T-helper 2 cell treated with Interferon-gamma antibody and Interleukin-4, amounts not matched to agents 5 μg/mL and 100 μg/mL, for 36 hours (primary cell): ENCODE measurements at regions not wholly inside any gene's neighbourhood (a gene's known extent, or its start where the extent isn't known, plus 50 kb on each side); places are given as distances from the start of the nearest gene placed in this dataset.

Source experiments
- DNase-seq: peaks from one replicate; pipeline ENCODE4 v3.0.0; 2021; ENCODE audit warnings: low spot score
- H3K27ac Mint-ChIP-seq: one replicate; pipeline ENCODE4 v1.8.0; 2021; ENCODE audit warnings: mild to moderate bottlenecking, mixed read lengths
- H3K27me3 Mint-ChIP-seq: one replicate; pipeline ENCODE4 v1.8.0; 2021; ENCODE audit warnings: low read depth, mixed read lengths
- H3K36me3 Mint-ChIP-seq: one replicate; pipeline ENCODE4 v1.8.0; 2021; ENCODE audit warnings: low read depth, mixed read lengths
- H3K4me1 Mint-ChIP-seq: one replicate; pipeline ENCODE4 v1.8.0; 2021; ENCODE audit warnings: low read depth, mixed read lengths
- H3K4me3 Mint-ChIP-seq: one replicate; pipeline ENCODE4 v1.8.0; 2022; ENCODE audit warnings: mild to moderate bottlenecking, moderate library complexity, mixed read lengths
- H3K9me3 Mint-ChIP-seq: one replicate; pipeline ENCODE4 v1.8.0; 2021; ENCODE audit warnings: mixed read lengths

- Mint-ChIP-seq H3K27ac (no peak overlapping the region), H3K4me3 (no peak overlapping the region), H3K27me3 (no peaks in the 10 kb centered on the region), H3K4me1 (peaks cover 2% of the 10 kb centered on the region), H3K9me3 (peaks cover 7% of the 10 kb centered on the region), H3K36me3 (no peaks in the 10 kb centered on the region)
- no peak for DNase-seq
Measured at GRCh38 chr5:143506836-143507552, 103.5 kb upstream of the NR3C1 start.

GRCh38 chr5:143505934-143506333 lies 102.4 kb upstream of the NR3C1 start:
- no peak for DNase-seq
- no peaks in the 10 kb centered on the region for H3K27me3 Mint-ChIP-seq
- no peak overlapping the region for H3K4me3 Mint-ChIP-seq
- H3K27ac Mint-ChIP-seq: no peak overlapping the region
- peaks cover 2% of the 10 kb centered on the region for H3K4me1 Mint-ChIP-seq
- peaks cover 7% of the 10 kb centered on the region for H3K9me3 Mint-ChIP-seq
- H3K36me3 Mint-ChIP-seq: no peaks in the 10 kb centered on the region

- peaks cover 7% of the 10 kb centered on the region for H3K9me3 Mint-ChIP-seq
- no peak for DNase-seq
- no peaks in the 10 kb centered on the region for H3K27me3 Mint-ChIP-seq
- H3K27ac Mint-ChIP-seq: no peak overlapping the region
- peaks cover 2% of the 10 kb centered on the region for H3K4me1 Mint-ChIP-seq
- no peak overlapping the region for H3K4me3 Mint-ChIP-seq
- H3K36me3 Mint-ChIP-seq: no peaks in the 10 kb centered on the region
Measured at GRCh38 chr5:143505354-143505753, 101.9 kb upstream of the NR3C1 start.

GRCh38 chr5:143501310-143502044 lies 98.0 kb upstream of the NR3C1 start:
- H3K36me3 Mint-ChIP-seq: no peaks in the 10 kb centered on the region
- no peaks in the 10 kb centered on the region for H3K4me1 Mint-ChIP-seq
- H3K27ac Mint-ChIP-seq: no peak overlapping the region
- H3K4me3 Mint-ChIP-seq: no peak overlapping the region
- H3K9me3 Mint-ChIP-seq: peaks cover 7% of the 10 kb centered on the region
- H3K27me3 Mint-ChIP-seq: no peaks in the 10 kb centered on the region
- DNase-seq: no peak

GRCh38 chr5:143499480-143500114 lies 96.1 kb upstream of the NR3C1 start:
- Mint-ChIP-seq H3K27ac (no peak overlapping the region), H3K4me3 (no peak overlapping the region), H3K27me3 (no peaks in the 10 kb centered on the region), H3K36me3 (no peaks in the 10 kb centered on the region), H3K4me1 (no peaks in the 10 kb centered on the region), H3K9me3 (peaks cover under 1% of the 10 kb centered on the region)
- DNase-seq: no peak

GRCh38 chr5:143498821-143499220 lies 95.3 kb upstream of the NR3C1 start:
- Mint-ChIP-seq H3K27me3 (no peaks in the 10 kb centered on the region), H3K4me3 (no peak overlapping the region), H3K4me1 (no peaks in the 10 kb centered on the region), H3K27ac (no peak overlapping the region), H3K36me3 (no peaks in the 10 kb centered on the region), H3K9me3 (no peaks in the 10 kb centered on the region)
- no peak for DNase-seq

- H3K4me1 Mint-ChIP-seq: no peaks in the 10 kb centered on the region
- H3K27ac Mint-ChIP-seq: no peak overlapping the region
- H3K36me3 Mint-ChIP-seq: no peaks in the 10 kb centered on the region
- no peaks in the 10 kb centered on the region for H3K9me3 Mint-ChIP-seq
- H3K27me3 Mint-ChIP-seq: no peaks in the 10 kb centered on the region
- DNase-seq: no peak
- H3K4me3 Mint-ChIP-seq: no peak overlapping the region
Measured at GRCh38 chr5:143497749-143498148, 94.3 kb upstream of the NR3C1 start.

GRCh38 chr5:143496943-143497342 lies 93.5 kb upstream of the NR3C1 start:
- H3K27ac Mint-ChIP-seq: no peak overlapping the region
- no peaks in the 10 kb centered on the region for H3K36me3 Mint-ChIP-seq
- H3K4me1 Mint-ChIP-seq: no peaks in the 10 kb centered on the region

GRCh38 chr5:143495821-143496275 lies 92.4 kb upstream of the NR3C1 start:
- H3K27me3 Mint-ChIP-seq: no peaks in the 10 kb centered on the region

More at GRCh38 chr5:143496943-143497342, 93.5 kb upstream of the NR3C1 start:
- Mint-ChIP-seq H3K4me3 (no peak overlapping the region), H3K9me3 (peaks cover 4% of the 10 kb centered on the region), H3K27me3 (no peaks in the 10 kb centered on the region)
- no peak for DNase-seq

GRCh38 chr5:143495110-143495509 lies 91.6 kb upstream of the NR3C1 start:
- Mint-ChIP-seq H3K9me3 (peaks cover 4% of the 10 kb centered on the region), H3K36me3 (no peaks in the 10 kb centered on the region), H3K27ac (no peak overlapping the region), H3K4me3 (no peak overlapping the region), H3K4me1 (no peaks in the 10 kb centered on the region), H3K27me3 (no peaks in the 10 kb centered on the region)
- DNase-seq: no peak

More at GRCh38 chr5:143495821-143496275, 92.4 kb upstream of the NR3C1 start:
- H3K4me3 Mint-ChIP-seq: no peak overlapping the region
- no peak for DNase-seq
- peaks cover 4% of the 10 kb centered on the region for H3K9me3 Mint-ChIP-seq
- no peak overlapping the region for H3K27ac Mint-ChIP-seq
- no peaks in the 10 kb centered on the region for H3K4me1 Mint-ChIP-seq
- H3K36me3 Mint-ChIP-seq: no peaks in the 10 kb centered on the region

GRCh38 chr5:143494595-143494994 lies 91.1 kb upstream of the NR3C1 start:
- DNase-seq: no peak

GRCh38 chr5:143494162-143494561 lies 90.7 kb upstream of the NR3C1 start:
- no peak overlapping the region for H3K4me3 Mint-ChIP-seq
- no peaks in the 10 kb centered on the region for H3K27me3 Mint-ChIP-seq
- no peaks in the 10 kb centered on the region for H3K36me3 Mint-ChIP-seq
- no peak overlapping the region for H3K27ac Mint-ChIP-seq
- H3K4me1 Mint-ChIP-seq: no peaks in the 10 kb centered on the region
- peaks cover 4% of the 10 kb centered on the region for H3K9me3 Mint-ChIP-seq
- no peak for DNase-seq

More at GRCh38 chr5:143494595-143494994, 91.1 kb upstream of the NR3C1 start:
- H3K27me3 Mint-ChIP-seq: no peaks in the 10 kb centered on the region
- H3K4me3 Mint-ChIP-seq: no peak overlapping the region
- H3K27ac Mint-ChIP-seq: no peak overlapping the region
- H3K36me3 Mint-ChIP-seq: no peaks in the 10 kb centered on the region
- peaks cover 4% of the 10 kb centered on the region for H3K9me3 Mint-ChIP-seq
- no peaks in the 10 kb centered on the region for H3K4me1 Mint-ChIP-seq

- Mint-ChIP-seq H3K27me3 (no peaks in the 10 kb centered on the region), H3K36me3 (no peaks in the 10 kb centered on the region), H3K27ac (no peak overlapping the region), H3K9me3 (peaks cover 4% of the 10 kb centered on the region), H3K4me1 (no peaks in the 10 kb centered on the region), H3K4me3 (no peak overlapping the region)
- DNase-seq: no peak
Measured at GRCh38 chr5:143492783-143493182, 89.3 kb upstream of the NR3C1 start.

- no peak for DNase-seq
- H3K36me3 Mint-ChIP-seq: no peaks in the 10 kb centered on the region
- H3K9me3 Mint-ChIP-seq: peaks cover 4% of the 10 kb centered on the region
- H3K4me1 Mint-ChIP-seq: no peaks in the 10 kb centered on the region
- no peak overlapping the region for H3K4me3 Mint-ChIP-seq
- no peak overlapping the region for H3K27ac Mint-ChIP-seq
- H3K27me3 Mint-ChIP-seq: no peaks in the 10 kb centered on the region
Measured at GRCh38 chr5:143491646-143492045, 88.2 kb upstream of the NR3C1 start.
